Loucy (cell line): ENCODE measurements at regions not wholly inside any gene's neighbourhood (a gene's known extent, or its start where the extent isn't known, plus 50 kb on each side); places are given as distances from the start of the nearest gene placed in this dataset.

ENCODE experiments used
- H2AFZ ChIP-seq: fragments of 200-600 bp; sonication (generic); 2 replicates; pipeline ENCODE4 v1.6.0; 2016; ENCODE audit warnings: antibody characterized with exemption, mild to moderate bottlenecking, low read length, moderate library complexity
- H3F3A ChIP-seq: fragments of 200-600 bp; 2 replicates; pipeline ENCODE4 v1.6.0; 2016; ENCODE audit warnings: antibody characterized with exemption, low read depth, mild to moderate bottlenecking
- H3K27me3 ChIP-seq: fragments of 200-600 bp; sonication (generic); 2 replicates; pipeline ENCODE4 v1.6.1; 2014; ENCODE audit warnings: low read length, mild to moderate bottlenecking; ENCODE audit not compliant: insufficient read depth, poor library complexity, severe bottlenecking
- H3K36me3 ChIP-seq: fragments of 200-600 bp; sonication (generic); 2 replicates; pipeline ENCODE4 v1.6.1; 2016; ENCODE audit warnings: low read length; ENCODE audit not compliant: insufficient read depth
- H3K4me1 ChIP-seq: fragments of 200-600 bp; sonication (generic); 2 replicates; pipeline ENCODE4 v1.5.1; 2014; ENCODE audit warnings: low read length, mild to moderate bottlenecking; ENCODE audit not compliant: insufficient read depth, poor library complexity, severe bottlenecking
- H3K4me2 ChIP-seq: fragments of 200-600 bp; sonication (generic); 2 replicates; pipeline ENCODE4 v1.6.0; 2014; ENCODE audit warnings: antibody characterized with exemption, low read length, low read depth, mild to moderate bottlenecking; ENCODE audit not compliant: poor library complexity, severe bottlenecking
- H3K4me3 ChIP-seq: fragments of 200-600 bp; sonication (generic); 2 replicates; pipeline ENCODE4 v1.5.1; 2014; ENCODE audit warnings: low read length, mild to moderate bottlenecking, mixed read lengths; ENCODE audit not compliant: poor library complexity, severe bottlenecking
- H3K79me2 ChIP-seq: fragments of 200-600 bp; sonication (generic); 2 replicates; pipeline ENCODE4 v1.6.1; 2014; ENCODE audit warnings: low read length; ENCODE audit not compliant: insufficient read depth
- H3K9ac ChIP-seq: fragments of 200-600 bp; sonication (generic); 2 replicates; pipeline ENCODE4 v1.6.0; 2014; ENCODE audit warnings: mild to moderate bottlenecking, low read depth, low read length, moderate library complexity; ENCODE audit not compliant: poor library complexity, severe bottlenecking
- H3K9me2 ChIP-seq: fragments of 200-600 bp; sonication (generic); replicated peaks from 2 replicates; pipeline ENCODE4 v1.6.1; 2016; ENCODE audit warnings: low read depth, low read length, mixed read lengths
- H3K9me3 ChIP-seq: fragments of 200-600 bp; sonication (generic); 2 replicates; pipeline ENCODE4 v1.6.1; 2014; ENCODE audit warnings: mild to moderate bottlenecking, antibody characterized with exemption, low read length, low read depth; ENCODE audit not compliant: insufficient read depth
- H4K20me1 ChIP-seq: fragments of 200-600 bp; sonication (generic); 2 replicates; pipeline ENCODE4 v1.6.0; 2014; ENCODE audit warnings: antibody characterized with exemption, low read length, mild to moderate bottlenecking; ENCODE audit not compliant: insufficient read depth, poor library complexity, severe bottlenecking
- CTCF ChIP-seq: fragments of 200-600 bp; sonication (generic); conservative IDR thresholded peaks from 2 replicates; pipeline ENCODE4 v1.5.1; 2014; ENCODE audit warnings: mild to moderate bottlenecking, antibody characterized with exemption, low read length
- EZH2phosphoT487 ChIP-seq: fragments of 200-600 bp; IDR thresholded peaks from 2 replicates; pipeline ENCODE4 v1.6.1; 2018; ENCODE audit warnings: antibody characterized with exemption, mild to moderate bottlenecking, moderate library complexity, borderline replicate concordance

DNA sequence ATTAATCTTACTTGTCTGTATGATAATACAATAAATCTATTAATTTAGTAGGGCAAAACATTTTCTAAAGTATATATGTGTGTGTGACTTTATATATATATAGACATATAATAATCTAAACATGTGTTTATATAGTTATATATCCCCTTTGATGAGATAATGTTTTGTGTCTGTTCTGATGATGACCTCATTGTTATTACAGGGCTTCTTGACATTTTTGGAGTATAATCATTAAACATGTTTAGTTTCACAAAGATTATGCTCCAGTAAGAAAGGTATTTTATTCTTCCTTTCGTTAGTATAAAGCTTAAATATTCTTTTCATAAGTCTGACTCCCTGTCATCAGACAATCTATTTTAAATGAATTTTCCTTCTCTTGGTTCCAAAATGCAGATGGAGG, 62.3 kb upstream of the CABCOCO1 start:
- Histone ChIP-seq H3K4me1 (no peaks in the 10 kb centered on the region), H3K36me3 (no peaks in the 10 kb centered on the region), H3K9me2 (no peaks in the 10 kb centered on the region), H3K4me3 (no peak overlapping the region), H3K9ac (no peak overlapping the region), H3K4me2 (no peak overlapping the region), H4K20me1 (no peaks in the 10 kb centered on the region), H2AFZ (no peak overlapping the region), H3K27me3 (no peaks in the 10 kb centered on the region), H3K9me3 (no peaks in the 10 kb centered on the region), H3F3A (no peaks in the 10 kb centered on the region), H3K79me2 (no peaks in the 10 kb centered on the region)
- TF ChIP-seq CTCF: no peak
- no peak for TF ChIP-seq EZH2phosphoT487

GRCh38 chr10:61594430-61594829, 68.3 kb upstream of the CABCOCO1 start:
- H3F3A ChIP-seq: no peaks in the 10 kb centered on the region
- no peaks in the 10 kb centered on the region for H3K4me1 ChIP-seq
- no peaks in the 10 kb centered on the region for H3K27me3 ChIP-seq
- no peaks in the 10 kb centered on the region for H4K20me1 ChIP-seq
- no peaks in the 10 kb centered on the region for H3K9me3 ChIP-seq
- no peaks in the 10 kb centered on the region for H3K9me2 ChIP-seq
- no peak overlapping the region for H3K9ac ChIP-seq
- H3K36me3 ChIP-seq: no peaks in the 10 kb centered on the region
- no peak overlapping the region for H2AFZ ChIP-seq
- no peak for TF ChIP-seq CTCF
- TF ChIP-seq EZH2phosphoT487: no peak
- H3K4me3 ChIP-seq: no peak overlapping the region
- no peak overlapping the region for H3K4me2 ChIP-seq
- no peaks in the 10 kb centered on the region for H3K79me2 ChIP-seq

- no peaks in the 10 kb centered on the region for H3K36me3 ChIP-seq
- no peaks in the 10 kb centered on the region for H3F3A ChIP-seq
- H3K27me3 ChIP-seq: no peaks in the 10 kb centered on the region
- H3K4me3 ChIP-seq: no peak overlapping the region
- TF ChIP-seq EZH2phosphoT487 (no peak), CTCF (peak; percentile 84)
- H3K4me2 ChIP-seq: no peak overlapping the region
- no peak overlapping the region for H3K9ac ChIP-seq
- no peaks in the 10 kb centered on the region for H3K9me2 ChIP-seq
- no peaks in the 10 kb centered on the region for H4K20me1 ChIP-seq
- no peaks in the 10 kb centered on the region for H3K79me2 ChIP-seq
- H3K9me3 ChIP-seq: no peaks in the 10 kb centered on the region
- no peak overlapping the region for H2AFZ ChIP-seq
- no peaks in the 10 kb centered on the region for H3K4me1 ChIP-seq
These were observed 70.1 kb upstream of the CABCOCO1 start for GRCh38 chr10:61592581-61592980.
